ENCODE measurements at regions not wholly inside any gene's neighbourhood (a gene's known extent, or its start where the extent isn't known, plus 50 kb on each side); places are given as distances from the start of the nearest gene placed in this dataset.

- ATAC-seq, result no peak
- Histone ChIP-seq H3K4me3 (no peak overlapping the region), H3K9me3 (no peaks in the 10 kb centered on the region), H3K27me3 (no peaks in the 10 kb centered on the region), H3K4me1 (no peaks in the 10 kb centered on the region), H3K36me3 (no peaks in the 10 kb centered on the region), H3K27ac (no peak overlapping the region)
- no peak for DNase-seq
- intact Hi-C loops (cut with DNase I), result no loop called here
- TF ChIP-seq CTCF (IDR thresholded peaks at IDR 0.05), result no peak
These were observed 268.2 kb downstream of the SH3GL2 start for GRCh38 chr9:17846948-17847655.

- TF ChIP-seq CTCF (IDR thresholded peaks at IDR 0.05), result no peak
- Histone ChIP-seq H3K36me3 (no peaks in the 10 kb centered on the region), H3K27me3 (no peaks in the 10 kb centered on the region), H3K9me3 (no peaks in the 10 kb centered on the region), H3K4me3 (no peak overlapping the region), H3K4me1 (no peaks in the 10 kb centered on the region), H3K27ac (no peak overlapping the region)
- no peak for DNase-seq
- intact Hi-C loops (cut with DNase I), result no loop called here
- ATAC-seq, result no peak
These were observed 269.0 kb downstream of the SH3GL2 start for GRCh38 chr9:17847908-17848307.

GRCh38 chr9:17852108-17852507, 273.2 kb downstream of the SH3GL2 start:
- Histone ChIP-seq H3K4me1 (no peaks in the 10 kb centered on the region), H3K9me3 (no peaks in the 10 kb centered on the region), H3K27me3 (no peaks in the 10 kb centered on the region), H3K27ac (no peak overlapping the region), H3K36me3 (no peaks in the 10 kb centered on the region), H3K4me3 (no peak overlapping the region)
- ATAC-seq (no peak), DNase-seq (no peak)
- intact Hi-C loops (cut with DNase I), result no loop called here
- no peak for TF ChIP-seq CTCF (IDR thresholded peaks at IDR 0.05)

GRCh38 chr9:17854487-17854886, 275.6 kb downstream of the SH3GL2 start:
- no peaks in the 10 kb centered on the region for H3K27me3 ChIP-seq
- no peaks in the 10 kb centered on the region for H3K36me3 ChIP-seq
- no peak for ATAC-seq
- no peak for TF ChIP-seq CTCF (IDR thresholded peaks at IDR 0.05)
- H3K4me1 ChIP-seq, result no peaks in the 10 kb centered on the region
- no peak for DNase-seq
- no peak overlapping the region for H3K27ac ChIP-seq
- H3K9me3 ChIP-seq, result no peaks in the 10 kb centered on the region
- intact Hi-C loops (cut with DNase I), result no loop called here
- no peak overlapping the region for H3K4me3 ChIP-seq

GRCh38 chr9:17856995-17857394, 278.1 kb downstream of the SH3GL2 start:
- no peak for TF ChIP-seq CTCF (IDR thresholded peaks at IDR 0.05)
- H3K36me3 ChIP-seq, result no peaks in the 10 kb centered on the region
- no peak overlapping the region for H3K27ac ChIP-seq
- H3K4me3 ChIP-seq, result no peak overlapping the region
- no peaks in the 10 kb centered on the region for H3K27me3 ChIP-seq
- intact Hi-C loops (cut with DNase I), result no loop called here
- no peaks in the 10 kb centered on the region for H3K4me1 ChIP-seq
- no peak for ATAC-seq
- DNase-seq, result no peak
- no peaks in the 10 kb centered on the region for H3K9me3 ChIP-seq

GRCh38 chr9:17859228-17859627, 280.4 kb downstream of the SH3GL2 start:
- Histone ChIP-seq H3K27me3 (no peaks in the 10 kb centered on the region), H3K4me3 (no peak overlapping the region), H3K36me3 (no peaks in the 10 kb centered on the region), H3K27ac (no peak overlapping the region), H3K4me1 (no peaks in the 10 kb centered on the region), H3K9me3 (no peaks in the 10 kb centered on the region)
- intact Hi-C loops (cut with DNase I), result no loop called here
- TF ChIP-seq CTCF (IDR thresholded peaks at IDR 0.05), result no peak
- DNase-seq, result no peak
- ATAC-seq, result no peak
